Neural cell (in vitro differentiated cells): ENCODE measurements at regions not wholly inside any gene's neighbourhood (a gene's known extent, or its start where the extent isn't known, plus 50 kb on each side); places are given as distances from the start of the nearest gene placed in this dataset.

Experiments
- H2AFZ ChIP-seq: fragments of 200-600, 300-800 bp; sonication (generic), shearing (Covaris generic); 2 replicates; pipeline ENCODE4 v1.6.0; 2014; ENCODE audit warnings: low read depth, mild to moderate bottlenecking, antibody characterized with exemption, low read length, moderate library complexity
- H3F3A ChIP-seq: fragments of 200-600 bp; shearing (Covaris generic); 2 replicates; pipeline ENCODE4 v1.6.1; 2016; ENCODE audit warnings: mild to moderate bottlenecking, moderate library complexity, mixed read lengths, antibody characterized with exemption, low read length; ENCODE audit not compliant: insufficient read depth, poor library complexity, severe bottlenecking
- H3K27ac ChIP-seq: fragments of 200-600, 300-800 bp; sonication (generic), shearing (Covaris generic); 2 replicates; pipeline ENCODE4 v1.5.1; 2014; ENCODE audit warnings: mild to moderate bottlenecking, low read length, moderate library complexity
- H3K27me3 ChIP-seq: fragments of 300-800, 200-600 bp; sonication (generic), shearing (Covaris generic); 2 replicates; pipeline ENCODE4 v1.6.0; 2014; ENCODE audit warnings: mild to moderate bottlenecking, low read depth, low read length, moderate library complexity; ENCODE audit not compliant: insufficient read depth
- H3K36me3 ChIP-seq: fragments of 300-800, 200-600 bp; sonication (generic), shearing (Covaris generic); 2 replicates; pipeline ENCODE4 v1.5.1; 2014; ENCODE audit warnings: mild to moderate bottlenecking, antibody characterized with exemption, low read length, moderate library complexity; ENCODE audit not compliant: insufficient read depth
- H3K4me2 ChIP-seq: fragments of 300-800, 200-600 bp; sonication (generic), shearing (Covaris generic); 2 replicates; pipeline ENCODE4 v1.6.0; 2014; ENCODE audit warnings: mild to moderate bottlenecking, low read length
- H3K4me3 ChIP-seq: fragments of 300-800, 200-600 bp; sonication (generic), shearing (Covaris generic); 2 replicates; pipeline ENCODE4 v1.5.1; 2014; ENCODE audit warnings: mild to moderate bottlenecking, low read length, moderate library complexity
- H3K79me2 ChIP-seq: fragments of 200-600 bp; shearing (Covaris generic); replicated peaks from 2 replicates; pipeline ENCODE4 v1.6.0; 2014; ENCODE audit warnings: mild to moderate bottlenecking, low read length, moderate library complexity; ENCODE audit not compliant: insufficient read depth
- H3K9ac ChIP-seq: fragments of 300-800, 200-600 bp; sonication (generic), shearing (Covaris generic); 2 replicates; pipeline ENCODE4 v1.6.1; 2016; ENCODE audit warnings: mild to moderate bottlenecking, low read length, mixed read lengths
- H3K9me2 ChIP-seq: fragments of 200-600 bp; shearing (Covaris generic); 2 replicates; pipeline ENCODE4 v1.6.1; 2016; ENCODE audit warnings: mild to moderate bottlenecking, low read length, mixed read lengths; ENCODE audit not compliant: insufficient read depth
- H3K9me3 ChIP-seq: fragments of 200-600, 300-800 bp; sonication (generic), shearing (Covaris generic); 2 replicates; pipeline ENCODE4 v1.6.1; 2016; ENCODE audit warnings: mild to moderate bottlenecking, mixed run types, low read length, moderate library complexity, mixed read lengths
- H4K20me1 ChIP-seq: fragments of 200-600 bp; shearing (Covaris generic); 2 replicates; pipeline ENCODE4 v1.6.1; 2016; ENCODE audit warnings: mild to moderate bottlenecking, mixed run types; ENCODE audit not compliant: insufficient read depth
- EP300 ChIP-seq: fragments of 450-650 bp; conservative IDR thresholded peaks from 2 replicates; pipeline ENCODE4 v1.6.1; 2014; ENCODE audit warnings: antibody characterized with exemption, mild to moderate bottlenecking, moderate library complexity; ENCODE audit not compliant: poor library complexity, severe bottlenecking
- EZH2 ChIP-seq: fragments of 200-600, 300-800 bp; shearing (Covaris generic), sonication (generic); IDR thresholded peaks from 2 replicates; pipeline ENCODE4 v1.6.1; 2014; ENCODE audit warnings: antibody characterized with exemption, low read length, borderline replicate concordance, mild to moderate bottlenecking; ENCODE audit not compliant: insufficient read depth, poor library complexity, severe bottlenecking
- MXI1 ChIP-seq: fragments of 450-650 bp; conservative IDR thresholded peaks from 2 replicates; pipeline ENCODE4 v1.6.1; 2014; ENCODE audit warnings: antibody characterized with exemption, mild to moderate bottlenecking; ENCODE audit not compliant: poor library complexity, severe bottlenecking
- POLR2AphosphoS5 ChIP-seq: IDR thresholded peaks from 2 replicates; pipeline ENCODE4 v1.6.1; 2012
- RAD21 ChIP-seq: fragments of 450-650 bp; conservative IDR thresholded peaks from 2 replicates; pipeline ENCODE4 v1.6.1; 2014; ENCODE audit warnings: antibody characterized with exemption, mild to moderate bottlenecking, moderate library complexity
- REST ChIP-seq: IDR thresholded peaks from 2 replicates; pipeline ENCODE4 v1.6.1; 2012; ENCODE audit warnings: borderline replicate concordance
- SMC3 ChIP-seq: fragments of 450-650 bp; conservative IDR thresholded peaks from 2 replicates; pipeline ENCODE4 v1.6.1; 2014; ENCODE audit warnings: antibody characterized with exemption, mild to moderate bottlenecking, moderate library complexity; ENCODE audit not compliant: poor library complexity
- TAF1 ChIP-seq: IDR thresholded peaks from 2 replicates; pipeline ENCODE4 v1.6.1; 2012; ENCODE audit warnings: low read depth
- TF ChIP-seq, protein P1 (sequence below): fragments of 450-650 bp; IDR thresholded peaks from 2 replicates; pipeline ENCODE4 v1.5.1; 2014; ENCODE audit warnings: antibody characterized with exemption, mild to moderate bottlenecking, moderate library complexity; ENCODE audit not compliant: poor library complexity, severe bottlenecking

GRCh38 chr14:44564908-44565307 is 57.8 kb upstream of the FSCB start:
- no peak for TF ChIP-seq MXI1
- no peak for TF ChIP-seq POLR2AphosphoS5
- TF ChIP-seq TAF1: no peak
- no peak for TF ChIP-seq EZH2
- TF ChIP-seq SMC3: no peak
- no peak for TF ChIP-seq REST
- no peak for TF ChIP-seq RAD21
- TF ChIP-seq, protein P1, sequence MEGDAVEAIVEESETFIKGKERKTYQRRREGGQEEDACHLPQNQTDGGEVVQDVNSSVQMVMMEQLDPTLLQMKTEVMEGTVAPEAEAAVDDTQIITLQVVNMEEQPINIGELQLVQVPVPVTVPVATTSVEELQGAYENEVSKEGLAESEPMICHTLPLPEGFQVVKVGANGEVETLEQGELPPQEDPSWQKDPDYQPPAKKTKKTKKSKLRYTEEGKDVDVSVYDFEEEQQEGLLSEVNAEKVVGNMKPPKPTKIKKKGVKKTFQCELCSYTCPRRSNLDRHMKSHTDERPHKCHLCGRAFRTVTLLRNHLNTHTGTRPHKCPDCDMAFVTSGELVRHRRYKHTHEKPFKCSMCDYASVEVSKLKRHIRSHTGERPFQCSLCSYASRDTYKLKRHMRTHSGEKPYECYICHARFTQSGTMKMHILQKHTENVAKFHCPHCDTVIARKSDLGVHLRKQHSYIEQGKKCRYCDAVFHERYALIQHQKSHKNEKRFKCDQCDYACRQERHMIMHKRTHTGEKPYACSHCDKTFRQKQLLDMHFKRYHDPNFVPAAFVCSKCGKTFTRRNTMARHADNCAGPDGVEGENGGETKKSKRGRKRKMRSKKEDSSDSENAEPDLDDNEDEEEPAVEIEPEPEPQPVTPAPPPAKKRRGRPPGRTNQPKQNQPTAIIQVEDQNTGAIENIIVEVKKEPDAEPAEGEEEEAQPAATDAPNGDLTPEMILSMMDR: no peak
- TF ChIP-seq EP300: no peak
- Histone ChIP-seq H3K36me3 (no peaks in the 10 kb centered on the region), H3K4me3 (no peak overlapping the region), H4K20me1 (no peaks in the 10 kb centered on the region), H3K27me3 (no peaks in the 10 kb centered on the region), H3K9me2 (no peaks in the 10 kb centered on the region), H3K4me2 (no peak overlapping the region), H3K9ac (no peak overlapping the region), H3F3A (no peaks in the 10 kb centered on the region), H3K27ac (no peak overlapping the region), H3K9me3 (no peaks in the 10 kb centered on the region), H2AFZ (no peak overlapping the region), H3K79me2 (no peaks in the 10 kb centered on the region)
